GM15510 (cell line): ENCODE measurements at regions not wholly inside any gene's neighbourhood (a gene's known extent, or its start where the extent isn't known, plus 50 kb on each side); places are given as distances from the start of the nearest gene placed in this dataset.

Experiments
- POLR2A ChIP-seq: IDR thresholded peaks from 3 replicates; pipeline ENCODE4 v1.6.1; 2011; ENCODE audit warnings: borderline replicate concordance; ENCODE audit not compliant: insufficient read length; ENCODE audit errors: extremely low read depth

- TF ChIP-seq POLR2A, result no peak
Measured at GRCh38 chr11:115710980-115711379, 206.8 kb upstream of the CADM1 start.

- no peak for TF ChIP-seq POLR2A
Measured at GRCh38 chr11:115710426-115710825, 206.2 kb upstream of the CADM1 start.

- TF ChIP-seq POLR2A, result no peak
Measured at GRCh38 chr11:115709297-115709696, 205.1 kb upstream of the CADM1 start.

- no peak for TF ChIP-seq POLR2A
Measured at GRCh38 chr11:115707180-115707905, 203.1 kb upstream of the CADM1 start.

GRCh38 chr11:115706626-115707135 lies 202.5 kb upstream of the CADM1 start:
- no peak for TF ChIP-seq POLR2A

- no peak for TF ChIP-seq POLR2A
Measured at GRCh38 chr11:115705200-115705599, 201.0 kb upstream of the CADM1 start.

- TF ChIP-seq POLR2A, result no peak
Measured at GRCh38 chr11:115700981-115701875, 197.0 kb upstream of the CADM1 start.

GRCh38 chr11:115700496-115700895 lies 196.3 kb upstream of the CADM1 start:
- no peak for TF ChIP-seq POLR2A

- no peak for TF ChIP-seq POLR2A
Measured at GRCh38 chr11:115699733-115700132, 195.5 kb upstream of the CADM1 start.

GRCh38 chr11:115699326-115699725 lies 195.1 kb upstream of the CADM1 start:
- TF ChIP-seq POLR2A, result no peak

- no peak for TF ChIP-seq POLR2A
Measured at GRCh38 chr11:115698243-115698642, 194.0 kb upstream of the CADM1 start.

- TF ChIP-seq POLR2A, result no peak
Measured at GRCh38 chr11:115696563-115696962, 192.3 kb upstream of the CADM1 start.

- no peak for TF ChIP-seq POLR2A
Measured at GRCh38 chr11:115695677-115696364, 191.6 kb upstream of the CADM1 start.

- TF ChIP-seq POLR2A, result no peak
Measured at GRCh38 chr11:115693002-115693401, 188.8 kb upstream of the CADM1 start.

- TF ChIP-seq POLR2A, result no peak
Measured at GRCh38 chr11:115691030-115691429, 186.8 kb upstream of the CADM1 start.

- TF ChIP-seq POLR2A, result no peak
Measured at GRCh38 chr11:115687934-115688333, 183.7 kb upstream of the CADM1 start.

GRCh38 chr11:115684699-115685098 lies 180.5 kb upstream of the CADM1 start:
- no peak for TF ChIP-seq POLR2A
